Panc1 (cell line): ENCODE measurements at regions not wholly inside any gene's neighbourhood (a gene's known extent, or its start where the extent isn't known, plus 50 kb on each side); places are given as distances from the start of the nearest gene placed in this dataset.

ENCODE experiments used
- ATAC-seq: fragments of 200-7000 bp; cut with Tn5 transposase; 2 replicates; pipeline ENCODE4 v1.9.1; 2020; ENCODE audit warnings: mild to moderate bottlenecking, moderate library complexity
- BruUV-seq: library from RNA; stranded (reverse); fragments of 400-500 nt; replicated peaks from 2 replicates; lab custom pipeline; 2021; lab: Mats Ljungman, UMichigan
- CTCF ChIA-PET: fragments of 300-600 bp; sonication (Branson Sonifier 250); formaldehyde crosslinking; loops from one replicate; lab custom pipeline; 2022; ENCODE audit warnings: antibody characterized with exemption; lab: Charles Lee
- POLR2A ChIA-PET: fragments of 300-600 bp; sonication (Branson Sonifier 250); formaldehyde crosslinking; loops from one replicate; lab custom pipeline; 2022; ENCODE audit warnings: antibody characterized with exemption; lab: Charles Lee
- DNase-seq: peaks from one replicate; pipeline ENCODE4 v3.0.0-alpha.2; 2010; ENCODE audit warnings: low read depth, low spot score
- H3K27ac ChIP-seq: 2 replicates; pipeline ENCODE4 v1.5.1; 2011; ENCODE audit warnings: mild to moderate bottlenecking, low read length, inconsistent platforms
- H3K27me3 ChIP-seq: fragments of 200-500 bp; sonication (Bioruptor generic); 2 replicates; pipeline ENCODE4 v1.6.0; 2014; ENCODE audit warnings: low read length, inconsistent platforms; ENCODE audit not compliant: control insufficient read depth, insufficient read depth
- H3K36me3 ChIP-seq: fragments of 200-500 bp; sonication (Bioruptor generic); 2 replicates; pipeline ENCODE4 v1.5.1; 2014; ENCODE audit warnings: inconsistent platforms, mild to moderate bottlenecking, low read length, moderate library complexity; ENCODE audit not compliant: control insufficient read depth, insufficient read depth
- H3K4me1 ChIP-seq: 2 replicates; pipeline ENCODE4 v1.5.1; 2011; ENCODE audit warnings: inconsistent platforms, mild to moderate bottlenecking, low read length, moderate library complexity; ENCODE audit not compliant: control insufficient read depth, insufficient read depth
- H3K4me3 ChIP-seq, 2 experiments: 2 replicates each; pipeline ENCODE4 v1.5.1; 2011 to 2012; ENCODE audit warnings: low read depth in 2 of 2, low read length in 2 of 2, mild to moderate bottlenecking in 2 of 2, inconsistent platforms in 1 of 2, moderate library complexity in 1 of 2
- H3K9me3 ChIP-seq: fragments of 200-500 bp; sonication (Bioruptor generic); 2 replicates; pipeline ENCODE4 v1.5.1; 2014; ENCODE audit warnings: low read depth, mild to moderate bottlenecking, inconsistent platforms, low read length, moderate library complexity; ENCODE audit not compliant: control insufficient read depth, insufficient read depth
- POLR2AphosphoS5 ChIP-seq: IDR thresholded peaks from 2 replicates; pipeline ENCODE4 v1.6.1; 2012; ENCODE audit warnings: mild to moderate bottlenecking, low read depth, low read length, moderate library complexity
- SIN3A ChIP-seq: IDR thresholded peaks from 2 replicates; pipeline ENCODE4 v1.6.1; 2012; ENCODE audit warnings: low read depth, mild to moderate bottlenecking, low read length, moderate library complexity, borderline replicate concordance; ENCODE audit not compliant: insufficient read depth
- TCF7L2 ChIP-seq: IDR thresholded peaks from 2 replicates; pipeline ENCODE4 v1.6.1; 2011; ENCODE audit warnings: mild to moderate bottlenecking, low read depth, low read length, inconsistent platforms
- in situ Hi-C: cut with HindIII; loops from 2 replicates; pipeline ENCODE4 v1.10.0; 2016; ENCODE audit warnings: low sequenced_read_pairs, low pct_unique_long_range_greater_than_20kb
- intact Hi-C: fragments of 100-400 bp; cut with micrococcal nuclease; formaldehyde crosslinking; loops from one replicate; pipeline ENCODE4 v1.10.0; 2022; ENCODE audit not compliant: unreplicated experiment
- TF ChIP-seq, protein P1 (sequence below): fragments of 450-650 bp; IDR thresholded peaks from 2 replicates; pipeline ENCODE4 v1.5.1; 2017; ENCODE audit warnings: mild to moderate bottlenecking
- TF ChIP-seq, protein P2 (sequence below), 2 experiments: IDR thresholded peaks; 2 replicates each; pipeline ENCODE4 v1.6.1; 2011 to 2012; ENCODE audit warnings: low read depth in 2 of 2, control low read depth in 1 of 2, low read length in 1 of 2, mild to moderate bottlenecking in 1 of 2, moderate library complexity in 1 of 2; ENCODE audit not compliant: insufficient read depth in 1 of 2

DNA sequence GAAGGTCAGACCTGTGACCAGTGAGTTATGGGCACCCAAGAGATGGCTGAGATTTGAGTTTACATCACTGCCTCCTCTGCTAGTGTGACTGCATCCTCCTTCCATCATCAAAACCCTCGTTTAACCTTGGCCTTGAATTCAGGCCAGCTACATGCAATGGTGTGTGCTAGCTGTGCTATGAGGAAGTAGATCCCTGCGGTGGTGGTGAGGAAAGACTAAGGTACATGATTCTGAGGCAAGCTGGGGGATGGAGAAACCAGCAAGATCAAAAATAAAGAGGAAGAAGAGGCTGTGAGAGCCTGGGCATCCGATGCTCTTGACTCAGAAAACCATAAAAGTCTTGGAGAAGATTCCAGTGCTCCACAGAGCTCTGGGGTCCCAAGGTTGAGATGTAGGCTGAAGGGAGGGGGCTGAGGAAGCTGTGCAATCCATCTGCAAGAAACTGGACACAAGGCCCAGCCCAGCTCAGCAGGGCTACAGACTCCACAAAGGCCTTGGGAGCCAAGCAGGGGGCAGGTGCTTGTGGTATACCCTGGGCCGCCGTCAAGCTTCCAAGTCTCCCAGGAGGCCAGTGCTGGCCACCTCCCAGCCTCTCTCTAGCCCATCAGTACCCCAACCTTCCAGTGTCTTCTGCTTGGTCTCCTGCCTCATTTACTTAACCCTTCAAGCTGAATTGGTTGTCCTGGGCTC lies 774.8 kb downstream of the VRK1 start:
- intact Hi-C loops (no loop called here), in situ Hi-C loops (no loop called here)
- H3K36me3 ChIP-seq = no peaks in the 10 kb centered on the region
- BruUV-seq = no TSS peak
- no peaks in the 10 kb centered on the region for H3K27me3 ChIP-seq
- H3K27ac ChIP-seq = no peak overlapping the region
- H3K4me3 ChIP-seq = no peak overlapping the region
- TF ChIP-seq POLR2AphosphoS5 (no peak), TCF7L2 (no peak), SIN3A (no peak)
- TF ChIP-seq, protein P1, sequence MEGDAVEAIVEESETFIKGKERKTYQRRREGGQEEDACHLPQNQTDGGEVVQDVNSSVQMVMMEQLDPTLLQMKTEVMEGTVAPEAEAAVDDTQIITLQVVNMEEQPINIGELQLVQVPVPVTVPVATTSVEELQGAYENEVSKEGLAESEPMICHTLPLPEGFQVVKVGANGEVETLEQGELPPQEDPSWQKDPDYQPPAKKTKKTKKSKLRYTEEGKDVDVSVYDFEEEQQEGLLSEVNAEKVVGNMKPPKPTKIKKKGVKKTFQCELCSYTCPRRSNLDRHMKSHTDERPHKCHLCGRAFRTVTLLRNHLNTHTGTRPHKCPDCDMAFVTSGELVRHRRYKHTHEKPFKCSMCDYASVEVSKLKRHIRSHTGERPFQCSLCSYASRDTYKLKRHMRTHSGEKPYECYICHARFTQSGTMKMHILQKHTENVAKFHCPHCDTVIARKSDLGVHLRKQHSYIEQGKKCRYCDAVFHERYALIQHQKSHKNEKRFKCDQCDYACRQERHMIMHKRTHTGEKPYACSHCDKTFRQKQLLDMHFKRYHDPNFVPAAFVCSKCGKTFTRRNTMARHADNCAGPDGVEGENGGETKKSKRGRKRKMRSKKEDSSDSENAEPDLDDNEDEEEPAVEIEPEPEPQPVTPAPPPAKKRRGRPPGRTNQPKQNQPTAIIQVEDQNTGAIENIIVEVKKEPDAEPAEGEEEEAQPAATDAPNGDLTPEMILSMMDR = no peak
- TF ChIP-seq, protein P2, sequence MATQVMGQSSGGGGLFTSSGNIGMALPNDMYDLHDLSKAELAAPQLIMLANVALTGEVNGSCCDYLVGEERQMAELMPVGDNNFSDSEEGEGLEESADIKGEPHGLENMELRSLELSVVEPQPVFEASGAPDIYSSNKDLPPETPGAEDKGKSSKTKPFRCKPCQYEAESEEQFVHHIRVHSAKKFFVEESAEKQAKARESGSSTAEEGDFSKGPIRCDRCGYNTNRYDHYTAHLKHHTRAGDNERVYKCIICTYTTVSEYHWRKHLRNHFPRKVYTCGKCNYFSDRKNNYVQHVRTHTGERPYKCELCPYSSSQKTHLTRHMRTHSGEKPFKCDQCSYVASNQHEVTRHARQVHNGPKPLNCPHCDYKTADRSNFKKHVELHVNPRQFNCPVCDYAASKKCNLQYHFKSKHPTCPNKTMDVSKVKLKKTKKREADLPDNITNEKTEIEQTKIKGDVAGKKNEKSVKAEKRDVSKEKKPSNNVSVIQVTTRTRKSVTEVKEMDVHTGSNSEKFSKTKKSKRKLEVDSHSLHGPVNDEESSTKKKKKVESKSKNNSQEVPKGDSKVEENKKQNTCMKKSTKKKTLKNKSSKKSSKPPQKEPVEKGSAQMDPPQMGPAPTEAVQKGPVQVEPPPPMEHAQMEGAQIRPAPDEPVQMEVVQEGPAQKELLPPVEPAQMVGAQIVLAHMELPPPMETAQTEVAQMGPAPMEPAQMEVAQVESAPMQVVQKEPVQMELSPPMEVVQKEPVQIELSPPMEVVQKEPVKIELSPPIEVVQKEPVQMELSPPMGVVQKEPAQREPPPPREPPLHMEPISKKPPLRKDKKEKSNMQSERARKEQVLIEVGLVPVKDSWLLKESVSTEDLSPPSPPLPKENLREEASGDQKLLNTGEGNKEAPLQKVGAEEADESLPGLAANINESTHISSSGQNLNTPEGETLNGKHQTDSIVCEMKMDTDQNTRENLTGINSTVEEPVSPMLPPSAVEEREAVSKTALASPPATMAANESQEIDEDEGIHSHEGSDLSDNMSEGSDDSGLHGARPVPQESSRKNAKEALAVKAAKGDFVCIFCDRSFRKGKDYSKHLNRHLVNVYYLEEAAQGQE (IDR thresholded peaks at IDR 0.05; ENCODE audit: insufficient read depth in 1 of 2, low read depth in 2 of 2, low read length in 1 of 2) = no peak
- DNase-seq = no peak
- no peaks in the 10 kb centered on the region for H3K4me1 ChIP-seq
- CTCF ChIA-PET = no interaction called here
- H3K9me3 ChIP-seq = no peaks in the 10 kb centered on the region
- no peak for ATAC-seq
- POLR2A ChIA-PET = no interaction called here

- Histone ChIP-seq H3K4me3 (no peak overlapping the region), H3K9me3 (no peaks in the 10 kb centered on the region), H3K36me3 (no peaks in the 10 kb centered on the region), H3K27ac (no peak overlapping the region), H3K4me1 (no peaks in the 10 kb centered on the region), H3K27me3 (no peaks in the 10 kb centered on the region)
- ATAC-seq (no peak), DNase-seq (no peak)
- in situ Hi-C loops = no loop called here
- TF ChIP-seq, protein P2 (IDR thresholded peaks at IDR 0.05; ENCODE audit: insufficient read depth in 1 of 2, low read depth in 2 of 2, low read length in 1 of 2) = no peak
- TF ChIP-seq, protein P1 = no peak
- TF ChIP-seq SIN3A (no peak), TCF7L2 (no peak), POLR2AphosphoS5 (no peak)
- no TSS peak for BruUV-seq
- intact Hi-C loops = no loop called here
- POLR2A ChIA-PET = no interaction called here
- CTCF ChIA-PET = no interaction called here
Observed at GRCh38 chr14:97572583-97573458, 775.6 kb downstream of the VRK1 start.
